ENCODE measurements at regions not wholly inside any gene's neighbourhood (a gene's known extent, or its start where the extent isn't known, plus 50 kb on each side); places are given as distances from the start of the nearest gene placed in this dataset.

DNA sequence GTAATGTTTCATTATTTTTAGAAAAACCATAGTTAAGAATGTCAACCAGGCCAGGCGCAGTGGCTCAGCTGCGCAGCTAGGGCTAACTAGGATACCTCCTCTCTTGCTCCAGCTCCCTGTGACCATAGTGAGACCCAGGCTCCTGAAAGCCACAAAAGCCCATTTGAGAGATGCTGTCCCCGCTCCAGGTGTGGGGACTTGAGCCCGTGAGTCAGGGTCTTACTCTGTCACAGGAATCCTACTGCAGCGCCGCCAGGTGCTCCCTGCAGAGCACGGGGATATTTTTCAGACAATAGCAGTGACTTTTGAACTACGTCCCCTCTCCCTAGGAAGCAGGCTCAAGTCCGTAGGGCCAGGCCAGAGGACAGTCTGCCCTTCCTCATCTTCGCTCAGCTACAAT is 75.6 kb upstream of the NRBF2 start:
- CTCF ChIA-PET: interaction anchor here (0.6 to 0.7 kb wide), 4 partner anchors 28 to 762 kb away, joined by 3 to 4 read pairs (median 3); no protein-coding TSS in a partner anchor
- Histone ChIP-seq H3K27ac (ENCODE audit: insufficient read depth, low read length) (no peak overlapping the region), H3K9me3 (ENCODE audit: control insufficient read depth, insufficient read depth, low read length) (no peaks in the 10 kb centered on the region), H3K9me1 (ENCODE audit: insufficient read depth, low read length) (no peaks in the 10 kb centered on the region), H3K56ac (ENCODE audit: extremely low read depth, insufficient read depth, low read length) (no peak overlapping the region), H2BK5ac (ENCODE audit: low read depth, low read length, poor library complexity, severe bottlenecking) (no peak overlapping the region), H3K4me3 (ENCODE audit: insufficient read depth, low read depth, low read length) (no peak overlapping the region), H2AK5ac (ENCODE audit: low read depth, low read length) (no peak overlapping the region), H3K79me1 (ENCODE audit: low read depth in 1 of 2, low read length in 2 of 2) (no peaks in the 10 kb centered on the region), H4K91ac (ENCODE audit: insufficient read depth, low read depth, low read length) (no peak overlapping the region), H3K14ac (replicated peaks; ENCODE audit: low read depth, low read length) (no peak overlapping the region), H2BK120ac (ENCODE audit: low read depth, low read length) (no peak overlapping the region), H3K18ac (ENCODE audit: low read depth, low read length) (no peak overlapping the region), H3K4me2 (ENCODE audit: low read depth, low read length) (no peak overlapping the region), H4K20me1 (ENCODE audit: insufficient read depth, low read length) (no peaks in the 10 kb centered on the region), H3K4ac (ENCODE audit: low read depth, low read length) (no peak overlapping the region), H3K23ac (ENCODE audit: low read depth, low read length) (no peak overlapping the region), H2AK9ac (replicated peaks; ENCODE audit: low read depth, low read length, poor library complexity) (no peak overlapping the region), H3K4me1 (ENCODE audit: control insufficient read depth, insufficient read depth, low read length) (no peaks in the 10 kb centered on the region), H3K9ac (ENCODE audit: low read depth, low read length) (no peak overlapping the region), H3K27me3 (ENCODE audit: control insufficient read depth, insufficient read depth, low read length) (peaks cover 2% of the 10 kb centered on the region; the same call in 1 of the 2 replicates), H3K36me3 (ENCODE audit: control insufficient read depth, insufficient read depth, low read length) (no peaks in the 10 kb centered on the region), H4K8ac (ENCODE audit: low read depth in 2 of 2, low read length in 2 of 2) (no peak overlapping the region), H4K5ac (ENCODE audit: low read depth, low read length) (no peak overlapping the region), H2BK20ac (ENCODE audit: low read depth, low read length) (no peak overlapping the region), H2AFZ (replicated peaks; ENCODE audit: low read length, poor library complexity) (peak overlapping the region; percentile 8), H2BK15ac (ENCODE audit: low read depth, low read length) (no peak overlapping the region)
- intact Hi-C loops (cut with micrococcal nuclease) (no loop called here), dilution Hi-C loops (cut with HindIII; ENCODE audit: low sequenced_read_pairs, unreplicated experiment) (no loop called here), in situ Hi-C loops (cut with MboI; ENCODE audit: low sequenced_read_pairs) (no loop called here)
- no TSS peak for BruUV-seq (replicated peaks)
- TF ChIP-seq FOS (IDR thresholded peaks at IDR 0.05; ENCODE audit: low read depth, low read length): no peak
- no peak for TF ChIP-seq CEBPB (IDR thresholded peaks at IDR 0.05; ENCODE audit: low read depth, low read length)
- TF ChIP-seq RAD21 (IDR thresholded peaks at IDR 0.05; ENCODE audit: low read length): no peak
- POLR2A ChIA-PET (ENCODE audit: unreplicated experiment): no interaction called here
- DNase-seq (no peak), ATAC-seq (ENCODE audit: low read depth) (no peak)
- no CpG with 5 or more reads among the region's 10 CpGs for WGBS, 2 experiments (ENCODE audit: extremely low coverage in 2 of 2, insufficient read length in 1 of 2)

Measured in IMR-90 (cell line).